GM23338 (cell line): ENCODE measurements at regions not wholly inside any gene's neighbourhood (a gene's known extent, or its start where the extent isn't known, plus 50 kb on each side); places are given as distances from the start of the nearest gene placed in this dataset.

ENCODE experiments used
- ATAC-seq: fragments of 200-7000 bp; cut with Tn5 transposase; 3 replicates; pipeline ENCODE4 v1.9.1; 2020
- DNase-seq: peaks from one replicate; pipeline ENCODE4 v3.0.0-alpha.2; 2015; ENCODE audit warnings: low spot score
- H2AFZ ChIP-seq: fragments of 200-600 bp; sonication (generic); 2 replicates; pipeline ENCODE4 v1.8.0; 2016; ENCODE audit warnings: antibody characterized with exemption, mild to moderate bottlenecking, moderate library complexity
- H3F3A ChIP-seq: fragments of 200-600 bp; sonication (generic); replicated peaks from 2 replicates; pipeline ENCODE4 v1.8.0; 2017; ENCODE audit warnings: antibody characterized with exemption, mixed run types, low read depth
- H3K27ac ChIP-seq: fragments of 200-600 bp; sonication (generic); 2 replicates; pipeline ENCODE4 v1.6.1; 2016; ENCODE audit warnings: low read depth
- H3K27me3 ChIP-seq: fragments of 200-600 bp; sonication (generic); 2 replicates; pipeline ENCODE4 v1.8.0; 2016; ENCODE audit warnings: mild to moderate bottlenecking, mixed run types, moderate library complexity; ENCODE audit not compliant: insufficient read depth
- H3K36me3 ChIP-seq: fragments of 200-600 bp; sonication (generic); 2 replicates; pipeline ENCODE4 v1.8.0; 2016; ENCODE audit warnings: mild to moderate bottlenecking; ENCODE audit not compliant: insufficient read depth
- H3K4me1 ChIP-seq: fragments of 200-600 bp; sonication (generic); 2 replicates; pipeline ENCODE4 v1.8.0; 2016; ENCODE audit warnings: mild to moderate bottlenecking, moderate library complexity; ENCODE audit not compliant: insufficient read depth
- H3K4me2 ChIP-seq: fragments of 200-600 bp; sonication (generic); 2 replicates; pipeline ENCODE4 v1.7.1; 2017; ENCODE audit warnings: mixed run types
- H3K4me3 ChIP-seq: fragments of 200-600 bp; sonication (generic); 2 replicates; pipeline ENCODE4 v1.6.1; 2016; ENCODE audit warnings: mixed run types
- H3K79me2 ChIP-seq: fragments of 200-600 bp; sonication (generic); replicated peaks from 2 replicates; pipeline ENCODE4 v1.8.0; 2017; ENCODE audit warnings: mild to moderate bottlenecking; ENCODE audit not compliant: insufficient read depth
- H3K9me2 ChIP-seq: fragments of 200-600 bp; sonication (generic); 2 replicates; pipeline ENCODE4 v1.8.0; 2017; ENCODE audit not compliant: insufficient read depth
- H4K20me1 ChIP-seq: fragments of 200-600 bp; sonication (generic); replicated peaks from 2 replicates; pipeline ENCODE4 v1.8.0; 2017; ENCODE audit warnings: mild to moderate bottlenecking; ENCODE audit not compliant: insufficient read depth
- H3K27ac Mint-ChIP-seq: 2 replicates; pipeline ENCODE4 v1.8.0; 2020; ENCODE audit warnings: inconsistent platforms, mild to moderate bottlenecking, moderate library complexity, mixed read lengths
- H3K27me3 Mint-ChIP-seq: 3 replicates; pipeline ENCODE4 v1.8.0; 2022; ENCODE audit warnings: low read depth, mild to moderate bottlenecking, moderate library complexity, mixed read lengths, inconsistent platforms; ENCODE audit not compliant: insufficient read depth, poor library complexity
- H3K36me3 Mint-ChIP-seq: 3 replicates; pipeline ENCODE4 v1.8.0; 2021; ENCODE audit warnings: low read depth, mild to moderate bottlenecking, inconsistent platforms, moderate library complexity, mixed read lengths
- H3K4me1 Mint-ChIP-seq: 3 replicates; pipeline ENCODE4 v1.8.0; 2020; ENCODE audit warnings: mild to moderate bottlenecking, inconsistent platforms, mixed read lengths
- H3K4me3 Mint-ChIP-seq: 3 replicates; pipeline ENCODE4 v1.8.0; 2021; ENCODE audit warnings: moderate library complexity, mild to moderate bottlenecking, inconsistent platforms, mixed read lengths
- H3K9me3 Mint-ChIP-seq: 3 replicates; pipeline ENCODE4 v1.8.0; 2020; ENCODE audit warnings: moderate library complexity, mild to moderate bottlenecking, inconsistent platforms, mixed read lengths
- CREB1 ChIP-seq: fragments of 250-450 bp; sonication (Bioruptor Pico); IDR thresholded peaks from 2 replicates; pipeline ENCODE4 v1.5.0; 2020; ENCODE audit warnings: low read depth, mild to moderate bottlenecking, moderate library complexity
- ETS1 ChIP-seq: IDR thresholded peaks from 2 replicates; pipeline ENCODE4 v1.6.1; 2016; ENCODE audit warnings: antibody characterized with exemption
- EZH2 ChIP-seq: fragments of 200-600 bp; sonication (generic); IDR thresholded peaks from one replicate; pipeline ENCODE4 v1.8.0; 2017; ENCODE audit warnings: antibody characterized with exemption, mild to moderate bottlenecking, low read depth; ENCODE audit not compliant: unreplicated experiment
- EZH2phosphoT487 ChIP-seq: fragments of 200-600 bp; sonication (generic); IDR thresholded peaks from one replicate; pipeline ENCODE4 v1.8.1; 2018; ENCODE audit warnings: antibody characterized with exemption; ENCODE audit not compliant: unreplicated experiment
- JUNB ChIP-seq: IDR thresholded peaks from one replicate; pipeline ENCODE4 v1.6.1; 2016; ENCODE audit warnings: antibody characterized with exemption; ENCODE audit not compliant: unreplicated experiment
- NANOG ChIP-seq: IDR thresholded peaks from 2 replicates; pipeline ENCODE4 v1.6.1; 2016; ENCODE audit warnings: antibody characterized with exemption, borderline replicate concordance
- POLR2AphosphoS5 ChIP-seq: IDR thresholded peaks from 2 replicates; pipeline ENCODE4 v1.6.1; 2016; ENCODE audit warnings: antibody characterized with exemption, low read depth
- STAT1 ChIP-seq: IDR thresholded peaks from one replicate; pipeline ENCODE4 v1.6.1; 2016; ENCODE audit warnings: antibody characterized with exemption; ENCODE audit not compliant: unreplicated experiment
- ZNF114 ChIP-seq: fragments of 250-450 bp; sonication (Bioruptor Pico); IDR thresholded peaks from 2 replicates; pipeline ENCODE4 v1.5.0; 2020; ENCODE audit warnings: mild to moderate bottlenecking, moderate library complexity
- ZNF331 ChIP-seq: fragments of 250-450 bp; sonication (Bioruptor Pico); IDR thresholded peaks from 2 replicates; pipeline ENCODE4 v1.5.0; 2020; ENCODE audit warnings: low read depth, mild to moderate bottlenecking, moderate library complexity
- ZNF462 ChIP-seq: fragments of 250-450 bp; sonication (Bioruptor Pico); IDR thresholded peaks from 2 replicates; pipeline ENCODE4 v1.5.0; 2020; ENCODE audit warnings: mild to moderate bottlenecking, moderate library complexity
- TF ChIP-seq, protein P1 (sequence below): IDR thresholded peaks from one replicate; pipeline ENCODE4 v1.6.1; 2018; ENCODE audit warnings: antibody characterized with exemption; ENCODE audit not compliant: unreplicated experiment
- TF ChIP-seq, protein P2 (sequence below), 2 experiments: fragments of 200-600 bp in 1 of 2; sonication (generic) in 1 of 2; conservative IDR thresholded peaks; 2 replicates each; pipeline versions ENCODE4 v1.5.1 to v1.6.1; 2016 to 2017; ENCODE audit warnings: antibody characterized with exemption in 2 of 2, low read depth in 2 of 2, mild to moderate bottlenecking in 2 of 2, moderate library complexity in 1 of 2

GRCh38 chr11:29847219-29847618 lies 169.6 kb downstream of the KCNA4 start:
- no peaks in the 10 kb centered on the region for H3K27me3 Mint-ChIP-seq
- H4K20me1 ChIP-seq: no peaks in the 10 kb centered on the region
- H3K4me2 ChIP-seq: no peak overlapping the region
- H3K4me1 Mint-ChIP-seq: peaks cover 4% of the 10 kb centered on the region; the same call in 2 of the 3 replicates
- no peaks in the 10 kb centered on the region for H3K9me2 ChIP-seq
- no peak overlapping the region for H3K4me3 Mint-ChIP-seq
- H3K27ac ChIP-seq: no peak overlapping the region
- H3K79me2 ChIP-seq: no peaks in the 10 kb centered on the region
- no peaks in the 10 kb centered on the region for H3K36me3 ChIP-seq
- no peak overlapping the region for H3K4me3 ChIP-seq
- H3K27ac Mint-ChIP-seq: no peak overlapping the region
- no peaks in the 10 kb centered on the region for H3K27me3 ChIP-seq
- no peaks in the 10 kb centered on the region for H3K36me3 Mint-ChIP-seq
- TF ChIP-seq POLR2AphosphoS5 (no peak), NANOG (no peak), ZNF114 (CRISPR knock-in tag) (no peak), EZH2phosphoT487 (no peak), ZNF462 (CRISPR knock-in tag) (no peak), JUNB (no peak), CREB1 (no peak), ETS1 (no peak), ZNF331 (CRISPR knock-in tag) (no peak), STAT1 (no peak), EZH2 (no peak)
- TF ChIP-seq, protein P1, sequence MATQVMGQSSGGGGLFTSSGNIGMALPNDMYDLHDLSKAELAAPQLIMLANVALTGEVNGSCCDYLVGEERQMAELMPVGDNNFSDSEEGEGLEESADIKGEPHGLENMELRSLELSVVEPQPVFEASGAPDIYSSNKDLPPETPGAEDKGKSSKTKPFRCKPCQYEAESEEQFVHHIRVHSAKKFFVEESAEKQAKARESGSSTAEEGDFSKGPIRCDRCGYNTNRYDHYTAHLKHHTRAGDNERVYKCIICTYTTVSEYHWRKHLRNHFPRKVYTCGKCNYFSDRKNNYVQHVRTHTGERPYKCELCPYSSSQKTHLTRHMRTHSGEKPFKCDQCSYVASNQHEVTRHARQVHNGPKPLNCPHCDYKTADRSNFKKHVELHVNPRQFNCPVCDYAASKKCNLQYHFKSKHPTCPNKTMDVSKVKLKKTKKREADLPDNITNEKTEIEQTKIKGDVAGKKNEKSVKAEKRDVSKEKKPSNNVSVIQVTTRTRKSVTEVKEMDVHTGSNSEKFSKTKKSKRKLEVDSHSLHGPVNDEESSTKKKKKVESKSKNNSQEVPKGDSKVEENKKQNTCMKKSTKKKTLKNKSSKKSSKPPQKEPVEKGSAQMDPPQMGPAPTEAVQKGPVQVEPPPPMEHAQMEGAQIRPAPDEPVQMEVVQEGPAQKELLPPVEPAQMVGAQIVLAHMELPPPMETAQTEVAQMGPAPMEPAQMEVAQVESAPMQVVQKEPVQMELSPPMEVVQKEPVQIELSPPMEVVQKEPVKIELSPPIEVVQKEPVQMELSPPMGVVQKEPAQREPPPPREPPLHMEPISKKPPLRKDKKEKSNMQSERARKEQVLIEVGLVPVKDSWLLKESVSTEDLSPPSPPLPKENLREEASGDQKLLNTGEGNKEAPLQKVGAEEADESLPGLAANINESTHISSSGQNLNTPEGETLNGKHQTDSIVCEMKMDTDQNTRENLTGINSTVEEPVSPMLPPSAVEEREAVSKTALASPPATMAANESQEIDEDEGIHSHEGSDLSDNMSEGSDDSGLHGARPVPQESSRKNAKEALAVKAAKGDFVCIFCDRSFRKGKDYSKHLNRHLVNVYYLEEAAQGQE: no peak
- TF ChIP-seq, protein P2, sequence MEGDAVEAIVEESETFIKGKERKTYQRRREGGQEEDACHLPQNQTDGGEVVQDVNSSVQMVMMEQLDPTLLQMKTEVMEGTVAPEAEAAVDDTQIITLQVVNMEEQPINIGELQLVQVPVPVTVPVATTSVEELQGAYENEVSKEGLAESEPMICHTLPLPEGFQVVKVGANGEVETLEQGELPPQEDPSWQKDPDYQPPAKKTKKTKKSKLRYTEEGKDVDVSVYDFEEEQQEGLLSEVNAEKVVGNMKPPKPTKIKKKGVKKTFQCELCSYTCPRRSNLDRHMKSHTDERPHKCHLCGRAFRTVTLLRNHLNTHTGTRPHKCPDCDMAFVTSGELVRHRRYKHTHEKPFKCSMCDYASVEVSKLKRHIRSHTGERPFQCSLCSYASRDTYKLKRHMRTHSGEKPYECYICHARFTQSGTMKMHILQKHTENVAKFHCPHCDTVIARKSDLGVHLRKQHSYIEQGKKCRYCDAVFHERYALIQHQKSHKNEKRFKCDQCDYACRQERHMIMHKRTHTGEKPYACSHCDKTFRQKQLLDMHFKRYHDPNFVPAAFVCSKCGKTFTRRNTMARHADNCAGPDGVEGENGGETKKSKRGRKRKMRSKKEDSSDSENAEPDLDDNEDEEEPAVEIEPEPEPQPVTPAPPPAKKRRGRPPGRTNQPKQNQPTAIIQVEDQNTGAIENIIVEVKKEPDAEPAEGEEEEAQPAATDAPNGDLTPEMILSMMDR (conservative IDR thresholded peaks at IDR 0.05; ENCODE audit: low read depth in 2 of 2): no peak
- H3K4me1 ChIP-seq: no peaks in the 10 kb centered on the region
- no peaks in the 10 kb centered on the region; the same call in 2 of the 3 replicates for H3K9me3 Mint-ChIP-seq
- H3F3A ChIP-seq: no peaks in the 10 kb centered on the region
- ATAC-seq (no peak), DNase-seq (no peak)
- no peak overlapping the region for H2AFZ ChIP-seq
